GM12874 (cell line): ENCODE measurements at regions not wholly inside any gene's neighbourhood (a gene's known extent, or its start where the extent isn't known, plus 50 kb on each side); places are given as distances from the start of the nearest gene placed in this dataset.

Source experiments
- TF ChIP-seq, protein P1 (sequence below): IDR thresholded peaks from 2 replicates; pipeline ENCODE4 v1.5.1; 2011; ENCODE audit warnings: low read depth, mild to moderate bottlenecking, control low read depth, low read length, moderate library complexity; ENCODE audit not compliant: insufficient read depth

DNA sequence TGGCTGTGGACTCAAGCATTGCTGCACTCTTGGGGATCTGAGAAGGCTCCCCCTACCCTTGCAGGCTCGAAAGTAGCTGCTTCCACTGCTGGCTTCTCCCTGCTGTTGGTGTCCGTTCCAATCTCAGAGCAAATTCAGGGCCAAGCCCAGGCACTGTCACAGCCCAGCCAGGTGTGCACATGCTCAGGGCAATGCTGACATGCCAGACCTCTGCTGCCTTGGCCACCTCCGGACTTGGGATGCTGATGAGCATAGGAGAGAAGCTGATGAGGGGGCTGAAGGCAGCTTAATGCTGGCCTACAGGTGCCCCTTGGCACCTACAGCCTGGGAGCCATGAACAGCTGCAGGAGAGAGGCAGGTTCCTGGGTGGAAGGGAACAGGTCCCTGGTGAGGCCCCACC lies 273.7 kb upstream of the KCNJ16 start:
- TF ChIP-seq, protein P1, sequence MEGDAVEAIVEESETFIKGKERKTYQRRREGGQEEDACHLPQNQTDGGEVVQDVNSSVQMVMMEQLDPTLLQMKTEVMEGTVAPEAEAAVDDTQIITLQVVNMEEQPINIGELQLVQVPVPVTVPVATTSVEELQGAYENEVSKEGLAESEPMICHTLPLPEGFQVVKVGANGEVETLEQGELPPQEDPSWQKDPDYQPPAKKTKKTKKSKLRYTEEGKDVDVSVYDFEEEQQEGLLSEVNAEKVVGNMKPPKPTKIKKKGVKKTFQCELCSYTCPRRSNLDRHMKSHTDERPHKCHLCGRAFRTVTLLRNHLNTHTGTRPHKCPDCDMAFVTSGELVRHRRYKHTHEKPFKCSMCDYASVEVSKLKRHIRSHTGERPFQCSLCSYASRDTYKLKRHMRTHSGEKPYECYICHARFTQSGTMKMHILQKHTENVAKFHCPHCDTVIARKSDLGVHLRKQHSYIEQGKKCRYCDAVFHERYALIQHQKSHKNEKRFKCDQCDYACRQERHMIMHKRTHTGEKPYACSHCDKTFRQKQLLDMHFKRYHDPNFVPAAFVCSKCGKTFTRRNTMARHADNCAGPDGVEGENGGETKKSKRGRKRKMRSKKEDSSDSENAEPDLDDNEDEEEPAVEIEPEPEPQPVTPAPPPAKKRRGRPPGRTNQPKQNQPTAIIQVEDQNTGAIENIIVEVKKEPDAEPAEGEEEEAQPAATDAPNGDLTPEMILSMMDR = no peak

DNA sequence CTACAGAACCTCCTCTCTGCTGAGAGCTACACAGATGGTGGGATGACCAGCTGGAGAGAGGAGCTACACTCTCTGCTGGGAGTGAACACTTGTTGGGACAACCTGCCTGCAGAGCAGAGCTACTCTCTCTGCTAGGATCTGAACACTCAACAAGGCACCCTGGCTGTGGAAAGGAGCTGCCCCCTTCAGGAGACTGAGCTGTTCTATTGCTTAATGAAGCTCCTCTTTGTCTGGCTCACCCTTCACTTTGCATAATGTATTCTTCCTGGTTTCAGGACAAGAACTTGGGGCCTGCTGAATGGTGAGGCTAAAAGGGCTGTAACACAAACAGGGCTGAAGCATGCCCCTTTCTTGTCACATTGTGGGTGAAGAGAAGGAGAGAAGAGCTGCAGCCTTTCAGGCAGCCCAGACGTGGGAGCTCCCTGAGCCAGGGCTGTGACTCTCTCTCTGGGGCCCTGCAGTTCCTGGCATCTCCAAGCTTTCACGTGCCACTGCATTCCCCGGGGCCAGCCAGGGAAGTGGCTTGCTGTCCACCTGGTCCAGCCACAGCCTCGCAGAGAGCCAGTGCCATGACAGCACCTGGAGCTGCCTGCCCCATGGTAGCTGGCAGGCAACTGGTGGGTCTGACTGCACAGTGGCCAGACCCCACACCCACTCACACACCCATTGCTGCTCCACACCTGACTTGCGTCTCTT lies 272.8 kb upstream of the KCNJ16 start:
- TF ChIP-seq, protein P1 = no peak

DNA sequence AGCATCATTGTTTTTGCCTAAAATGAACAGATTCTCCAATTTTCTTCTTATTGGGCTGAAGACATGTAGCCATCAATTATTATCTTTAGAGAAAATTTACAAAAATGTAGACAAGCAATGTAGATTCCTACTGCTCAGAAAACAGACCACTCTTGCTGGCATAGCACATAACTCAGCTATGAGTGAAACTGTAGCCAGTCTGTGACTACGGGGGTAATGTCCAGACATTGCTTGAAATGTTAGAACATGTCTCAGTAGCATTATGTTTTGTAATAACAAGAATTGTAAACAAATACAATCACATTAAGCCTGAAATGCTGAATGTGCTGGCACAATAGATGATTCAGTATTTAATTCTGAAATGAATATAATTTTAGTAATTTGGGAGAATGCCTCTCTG lies 265.7 kb upstream of the KCNJ16 start:
- TF ChIP-seq, protein P1 = no peak

DNA sequence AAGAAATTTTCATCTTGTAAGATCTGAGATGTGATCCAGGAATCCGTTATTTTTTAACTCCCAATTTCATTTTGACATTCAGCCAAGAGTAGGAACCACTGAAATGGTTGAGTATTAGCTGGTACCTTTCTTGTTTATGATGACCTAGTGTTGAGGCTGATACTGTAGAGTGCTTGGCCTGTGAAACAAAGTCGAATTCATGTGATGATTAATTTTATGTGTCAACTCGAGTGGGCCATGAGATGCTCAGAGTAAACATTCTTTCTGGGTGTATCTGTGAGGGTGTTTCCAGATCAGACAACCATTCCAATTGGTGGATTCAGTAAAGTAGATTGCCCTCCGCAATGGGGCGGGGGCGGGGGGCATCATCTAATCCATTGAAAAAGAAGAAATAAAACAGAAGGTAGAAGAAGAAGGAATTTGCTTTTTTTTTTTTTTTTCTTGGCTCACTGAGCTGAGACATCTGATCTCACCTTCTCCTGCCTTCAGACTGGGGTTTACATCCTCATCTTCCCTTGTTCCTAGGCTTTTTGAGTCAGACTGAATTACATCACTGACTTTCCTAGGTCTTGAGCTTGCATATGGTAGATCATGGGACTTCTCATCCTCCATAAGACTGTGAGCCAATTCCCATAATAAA lies 264.6 kb upstream of the KCNJ16 start:
- TF ChIP-seq, protein P1 = no peak

DNA sequence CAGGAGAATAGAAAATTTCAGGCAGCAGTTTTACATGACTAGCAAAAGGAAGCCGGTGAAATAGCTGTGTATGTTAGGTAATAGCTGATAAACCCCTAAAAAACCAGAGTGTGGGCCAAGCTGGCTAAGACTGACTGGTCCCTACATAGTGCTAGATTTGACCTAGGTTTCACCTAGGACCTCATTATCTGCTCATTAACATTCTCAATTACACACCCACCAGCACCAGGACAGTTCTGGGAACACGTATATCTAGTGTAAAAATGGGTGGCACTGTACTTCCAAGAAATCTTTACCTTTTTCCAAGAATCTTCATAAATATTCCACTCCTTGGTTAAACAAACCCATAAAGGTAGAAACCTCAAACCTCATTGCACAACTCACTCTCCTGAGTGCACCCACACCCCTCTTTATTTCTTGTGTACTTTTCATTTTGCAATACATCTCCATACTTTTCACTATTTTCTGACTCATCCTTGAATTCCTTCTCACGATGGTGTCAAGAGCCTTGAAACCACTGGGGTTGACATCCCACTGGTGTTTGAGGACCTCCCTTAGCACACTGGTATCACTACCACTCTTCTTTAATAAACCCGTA lies 262.7 kb upstream of the KCNJ16 start:
- TF ChIP-seq, protein P1 = no peak

DNA sequence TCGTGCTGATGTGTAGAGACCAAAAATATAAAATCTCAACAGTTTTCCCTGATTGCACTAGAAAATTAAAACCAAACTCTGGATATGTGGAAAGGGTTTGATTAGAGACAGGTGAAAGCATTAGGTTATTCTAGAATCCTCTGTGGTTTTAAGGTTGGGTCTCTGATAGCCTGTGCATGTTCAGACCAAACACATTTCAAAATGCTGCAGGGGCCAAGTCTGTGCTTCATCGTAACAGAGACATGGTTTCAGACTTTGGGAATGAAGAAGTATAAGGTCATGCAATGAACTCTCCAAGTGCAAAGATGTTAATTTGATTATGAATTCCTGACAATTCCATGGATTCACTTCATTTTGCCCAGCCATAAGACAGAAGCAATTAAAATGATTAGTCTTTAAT lies 261.0 kb upstream of the KCNJ16 start:
- TF ChIP-seq, protein P1 = no peak

DNA sequence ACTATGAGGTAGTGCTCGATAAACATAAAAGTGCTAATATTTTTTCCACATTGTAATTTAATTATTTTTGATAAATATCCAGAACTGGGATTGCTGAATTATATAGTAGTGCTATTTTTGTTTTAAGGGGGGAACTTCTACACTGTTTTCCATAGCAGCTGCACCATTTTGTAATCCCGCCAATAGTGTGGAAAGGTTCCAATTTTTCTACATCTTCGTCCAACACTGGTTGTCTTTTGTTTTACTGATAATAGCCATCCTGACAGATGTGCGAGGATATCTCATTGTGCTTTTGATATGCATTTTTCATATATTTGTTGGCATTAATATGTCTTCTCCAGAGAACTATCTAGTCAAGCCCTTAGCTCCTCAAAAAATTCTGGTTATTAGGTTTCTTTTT lies 259.6 kb upstream of the KCNJ16 start:
- TF ChIP-seq, protein P1 = no peak
